ENCODE measurements at regions not wholly inside any gene's neighbourhood (a gene's known extent, or its start where the extent isn't known, plus 50 kb on each side); places are given as distances from the start of the nearest gene placed in this dataset.
A peak's percentile ranks its signal among the peaks of the same experiment; 100 is the strongest.
"Not testable (repeated sequence)": the region's sequence is repeated elsewhere in the genome, so short reads cannot be mapped to it uniquely, and the experiment has no call there.

DNA sequence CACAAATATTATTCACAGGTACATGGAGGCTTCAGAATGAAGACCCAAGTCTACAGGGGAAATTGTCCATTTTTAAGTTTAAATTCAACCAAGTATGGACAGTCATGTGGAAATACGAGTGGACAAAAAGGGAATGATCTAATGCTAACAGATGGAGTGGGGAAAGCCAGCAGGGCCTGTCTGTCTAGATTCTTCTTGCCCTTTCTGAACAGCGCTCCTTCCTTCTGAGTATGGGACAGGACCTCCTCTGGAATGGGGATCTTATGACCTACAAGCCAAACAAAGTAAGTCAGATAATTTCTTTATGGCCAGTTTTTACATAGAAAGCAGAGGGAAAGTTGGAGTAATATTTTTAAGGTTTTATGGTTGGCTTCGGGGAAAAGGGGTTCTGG, 119.8 kb upstream of the NEK6 start:
- no peak for DNase-seq (ENCODE audit: low spot score in 2 of 2)
- Mint-ChIP-seq H3K27ac (no peak overlapping the region), H3K9me3 (no peaks in the 10 kb centered on the region), H3K36me3 (no peaks in the 10 kb centered on the region)
- no peak for ATAC-seq

DNA sequence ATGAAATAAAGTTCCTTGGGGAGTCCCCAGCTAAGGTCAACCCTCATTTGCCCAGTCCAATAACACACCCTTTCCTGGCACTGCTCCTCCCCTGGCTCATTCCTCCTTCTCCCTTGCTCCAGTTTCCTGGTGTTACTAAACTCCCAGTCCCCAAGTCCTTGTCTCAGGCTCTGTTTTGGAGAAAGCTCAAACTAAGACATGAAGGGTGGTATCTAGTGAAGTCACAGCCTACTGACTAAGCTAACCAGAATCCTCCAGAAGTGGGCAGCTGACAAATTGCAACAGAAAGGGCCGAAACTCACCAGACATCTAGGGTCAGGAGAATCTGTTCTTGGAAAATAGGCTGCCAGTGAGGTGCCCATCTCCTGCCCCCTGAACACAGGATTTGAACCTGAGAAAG, 118.7 kb upstream of the NEK6 start:
- DNase-seq (ENCODE audit: low spot score in 2 of 2) (no peak), ATAC-seq (no peak)
- Mint-ChIP-seq H3K36me3 (no peaks in the 10 kb centered on the region), H3K9me3 (no peaks in the 10 kb centered on the region), H3K27ac (no peak overlapping the region)

DNA sequence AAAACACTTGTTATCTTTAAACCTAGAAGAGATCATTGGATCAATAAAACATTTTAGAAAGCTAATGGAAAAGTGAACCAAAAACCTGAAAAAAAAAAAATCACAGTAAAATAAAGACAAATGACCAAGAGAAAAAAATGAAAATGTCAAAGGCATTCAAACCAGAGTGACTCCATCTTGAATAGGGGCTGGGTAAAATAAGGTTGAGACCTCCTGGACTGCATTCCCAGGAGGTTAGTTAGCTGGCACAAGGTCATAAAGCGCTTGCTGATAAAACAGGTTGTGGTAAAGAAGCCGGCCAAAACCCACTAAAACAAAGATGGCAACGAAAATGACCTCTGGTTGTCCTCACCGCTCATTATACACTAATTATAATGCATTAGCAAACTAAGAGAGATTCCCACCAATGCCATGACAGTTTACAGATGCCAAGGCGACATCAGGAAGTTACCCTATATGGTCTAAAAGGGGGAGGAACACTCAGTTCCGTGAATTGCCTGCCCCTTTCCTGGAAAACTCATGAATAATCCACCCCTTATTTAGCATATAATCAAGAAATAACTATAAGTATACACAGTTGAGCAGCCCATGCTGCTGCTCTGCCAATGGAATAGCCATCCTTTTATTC, 116.7 kb upstream of the NEK6 start:
- no peak for DNase-seq (ENCODE audit: low spot score in 2 of 2)
- ATAC-seq = no peak
- no peaks in the 10 kb centered on the region for H3K9me3 Mint-ChIP-seq
- no peaks in the 10 kb centered on the region for H3K36me3 Mint-ChIP-seq
- H3K27ac Mint-ChIP-seq = no peak overlapping the region

DNA sequence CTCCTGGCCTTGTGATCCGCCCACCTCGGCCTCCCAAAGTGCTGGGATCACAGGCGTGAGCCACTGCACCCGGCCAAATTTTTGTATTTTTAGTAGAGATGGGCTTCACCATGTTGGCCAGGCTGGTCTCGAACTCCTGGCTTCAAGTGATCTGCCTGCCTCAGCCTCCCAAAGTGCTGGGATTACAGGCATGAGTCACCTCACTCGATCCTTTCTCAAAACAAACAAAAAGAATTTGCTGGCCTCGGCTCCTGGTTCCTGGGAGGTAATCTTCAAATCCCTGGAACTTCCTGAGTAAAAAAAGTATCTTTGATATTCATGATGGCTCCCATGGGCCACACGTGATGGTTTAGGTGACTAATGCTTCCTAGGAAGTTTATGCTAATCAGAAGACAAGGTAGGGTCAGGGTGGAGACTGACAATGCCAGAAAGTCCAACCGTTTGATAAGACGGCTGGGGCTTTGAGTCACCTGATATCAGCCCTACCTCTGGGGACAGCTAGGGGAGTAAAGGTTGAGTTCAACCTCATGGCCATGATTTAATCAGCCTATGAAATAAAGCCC, 113.1 kb upstream of the NEK6 start:
- ATAC-seq; DNase-seq (ENCODE audit: low spot score in 2 of 2): not testable (repeated sequence)

DNA sequence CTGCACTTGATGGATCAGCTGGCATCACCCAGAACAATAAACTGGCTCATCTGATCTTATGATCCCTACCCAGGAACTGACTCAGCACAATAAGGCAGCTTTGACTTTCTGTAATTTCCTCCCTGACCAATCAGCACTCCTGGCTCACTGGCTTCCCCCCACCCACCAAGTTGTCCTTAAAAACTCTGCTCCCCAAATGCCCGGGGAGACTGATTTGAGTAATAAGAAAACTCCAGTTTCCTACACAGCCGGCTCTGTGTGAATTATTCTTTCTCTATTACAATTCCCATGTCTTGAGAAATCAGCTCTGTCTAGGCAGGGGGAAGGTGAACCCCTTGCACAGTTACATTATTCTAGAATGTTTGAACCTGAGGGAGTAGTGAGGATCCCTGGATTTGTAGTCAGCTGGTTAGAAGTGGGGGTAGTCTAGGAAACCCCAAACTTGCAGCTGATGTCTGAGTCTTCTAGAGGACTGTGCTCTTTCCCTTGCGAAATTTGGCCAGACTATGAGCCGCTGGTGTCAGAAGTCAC, 111.7 kb upstream of the NEK6 start:
- DNase-seq (ENCODE audit: low spot score in 2 of 2) = no peak
- peaks cover 4 to 5% of the 10 kb centered on the region in 2 donors for H3K9me3 Mint-ChIP-seq
- H3K36me3 Mint-ChIP-seq = no peaks in the 10 kb centered on the region
- no peak overlapping the region for H3K27ac Mint-ChIP-seq
- no peak for ATAC-seq

More for the DNA sequence above, 113.1 kb upstream of the NEK6 start:
- not testable (repeated sequence) for H3K9me3 Mint-ChIP-seq, H3K36me3 Mint-ChIP-seq, H3K27ac Mint-ChIP-seq

DNA sequence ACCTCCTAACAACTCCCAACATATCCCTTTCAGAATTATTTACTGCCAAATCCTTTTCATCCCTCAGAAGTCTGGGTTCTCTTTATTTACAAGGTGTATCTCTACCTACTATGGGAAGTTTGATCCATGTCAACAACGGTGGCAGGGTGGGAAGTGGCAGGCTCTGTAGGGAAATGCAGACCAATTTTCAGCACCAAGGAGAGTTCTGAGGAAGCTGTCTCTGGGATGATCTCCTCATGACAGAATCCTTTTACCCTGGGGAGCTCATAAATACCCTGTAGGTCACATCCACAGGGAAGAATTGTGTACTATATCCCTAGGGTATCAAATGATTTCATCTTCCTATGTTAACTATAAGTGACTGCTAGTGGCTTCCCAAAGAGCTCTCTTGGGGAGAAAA, 107.8 kb upstream of the NEK6 start:
- H3K9me3 Mint-ChIP-seq = peaks cover 5 to 8% of the 10 kb centered on the region in 2 donors
- H3K36me3 Mint-ChIP-seq = no peaks in the 10 kb centered on the region
- H3K27ac Mint-ChIP-seq = no peak overlapping the region
- DNase-seq (ENCODE audit: low spot score in 2 of 2) = no peak
- no peak for ATAC-seq

DNA sequence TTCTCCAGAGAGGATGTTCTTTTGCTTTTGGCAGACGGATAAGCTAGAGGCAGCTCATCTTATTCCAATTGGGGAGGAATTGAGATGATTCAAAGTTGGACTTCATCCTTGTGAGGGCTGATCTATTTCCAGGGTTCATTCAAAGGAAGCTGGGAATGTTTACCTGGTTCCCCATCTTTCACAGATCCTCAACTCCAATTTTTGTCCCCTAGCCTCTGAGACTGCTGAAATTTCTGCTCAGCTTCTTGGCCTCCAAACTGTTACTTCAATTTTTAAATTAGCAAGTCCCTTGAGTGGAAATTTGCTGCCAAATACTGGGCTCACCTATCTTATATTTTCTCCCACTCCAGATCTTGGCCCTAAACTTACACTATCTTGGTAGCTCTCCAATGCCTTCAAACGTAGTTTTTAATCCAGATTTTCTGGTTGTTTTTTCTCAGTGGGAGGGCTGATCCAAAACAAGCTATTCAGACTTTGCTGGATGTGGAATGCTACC, 93.9 kb upstream of the NEK6 start:
- ATAC-seq = no peak
- H3K27ac Mint-ChIP-seq = no peak overlapping the region

DNA sequence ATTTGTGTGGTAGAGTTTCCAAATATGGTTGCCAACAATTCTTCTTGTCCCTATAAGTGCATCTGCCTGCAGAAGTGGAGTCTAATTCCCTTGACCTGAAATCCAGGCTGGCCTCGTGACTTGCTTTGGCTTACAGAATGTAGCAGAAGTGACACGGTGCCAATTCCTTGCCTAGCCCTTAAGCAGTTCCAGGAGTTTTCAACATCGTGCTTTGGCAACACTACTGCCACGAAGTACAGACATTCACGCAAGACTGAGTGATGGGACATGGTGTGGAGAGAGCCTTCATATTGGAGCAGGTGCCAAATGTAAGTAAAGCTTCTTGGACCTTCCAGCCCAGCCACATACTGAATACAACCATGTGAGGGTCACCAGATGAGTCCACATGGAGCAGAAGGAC, 92.9 kb upstream of the NEK6 start:
- no peak for DNase-seq (ENCODE audit: low spot score in 2 of 2)

More for the DNA sequence above, 93.9 kb upstream of the NEK6 start:
- peaks cover 7 to 13% of the 10 kb centered on the region in 2 donors for H3K9me3 Mint-ChIP-seq
- DNase-seq (ENCODE audit: low spot score in 2 of 2) = no peak
- H3K36me3 Mint-ChIP-seq = peaks cover 0 to 8% of the 10 kb centered on the region in 2 donors

DNA sequence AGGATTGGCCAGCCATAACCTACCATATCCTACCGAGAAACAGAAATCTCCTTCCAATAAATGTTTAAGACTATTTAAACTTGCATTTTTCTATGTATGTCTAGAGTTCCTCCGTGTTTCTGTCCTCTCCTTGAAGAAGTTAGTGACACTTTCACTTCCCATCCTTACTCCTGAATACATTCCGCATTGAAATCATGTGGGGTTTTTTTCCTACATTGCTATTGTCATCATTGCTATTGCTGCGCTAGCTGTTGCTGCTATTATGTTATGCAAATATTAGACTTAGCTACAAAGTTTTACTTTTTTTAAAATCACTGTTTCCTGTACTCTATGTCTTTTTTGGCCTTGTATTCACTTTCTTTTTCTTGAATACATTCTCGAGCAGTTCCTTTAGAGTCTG, 83.3 kb upstream of the NEK6 start:
- H3K9me3 Mint-ChIP-seq = peaks cover 3 to 4% of the 10 kb centered on the region in 2 donors
- H3K27ac Mint-ChIP-seq = no peak overlapping the region
- DNase-seq (ENCODE audit: low spot score in 2 of 2) = no peak
- no peak for ATAC-seq
- peaks cover 0 to 4% of the 10 kb centered on the region in 2 donors for H3K36me3 Mint-ChIP-seq

More for the DNA sequence above, 92.9 kb upstream of the NEK6 start:
- H3K27ac Mint-ChIP-seq = no peak overlapping the region
- no peak for ATAC-seq
- peaks cover 0 to 8% of the 10 kb centered on the region in 2 donors for H3K36me3 Mint-ChIP-seq
- H3K9me3 Mint-ChIP-seq = peaks cover 7 to 13% of the 10 kb centered on the region in 2 donors

DNA sequence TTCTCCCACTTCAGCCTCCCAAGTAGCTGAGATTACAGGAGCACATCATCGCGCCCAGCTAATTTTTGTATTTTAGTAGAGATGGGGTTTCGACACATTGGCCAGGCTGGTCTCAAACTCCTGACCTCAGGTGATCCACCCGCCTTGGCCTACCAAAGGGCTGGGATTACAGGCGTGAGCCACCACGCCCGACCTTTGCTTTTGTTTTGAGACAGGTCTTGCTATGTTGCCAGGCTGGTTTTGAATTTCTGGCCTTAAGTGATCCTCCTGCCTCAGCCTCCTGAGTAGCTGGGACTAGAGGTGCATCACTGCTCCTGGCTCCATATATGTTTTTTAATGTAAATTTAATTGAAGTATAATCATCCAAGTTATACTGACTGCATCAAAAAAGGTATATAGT, 80.2 kb upstream of the NEK6 start:
- DNase-seq (ENCODE audit: low spot score in 2 of 2); H3K9me3 Mint-ChIP-seq; ATAC-seq; H3K36me3 Mint-ChIP-seq; H3K27ac Mint-ChIP-seq: not testable (repeated sequence)

DNA sequence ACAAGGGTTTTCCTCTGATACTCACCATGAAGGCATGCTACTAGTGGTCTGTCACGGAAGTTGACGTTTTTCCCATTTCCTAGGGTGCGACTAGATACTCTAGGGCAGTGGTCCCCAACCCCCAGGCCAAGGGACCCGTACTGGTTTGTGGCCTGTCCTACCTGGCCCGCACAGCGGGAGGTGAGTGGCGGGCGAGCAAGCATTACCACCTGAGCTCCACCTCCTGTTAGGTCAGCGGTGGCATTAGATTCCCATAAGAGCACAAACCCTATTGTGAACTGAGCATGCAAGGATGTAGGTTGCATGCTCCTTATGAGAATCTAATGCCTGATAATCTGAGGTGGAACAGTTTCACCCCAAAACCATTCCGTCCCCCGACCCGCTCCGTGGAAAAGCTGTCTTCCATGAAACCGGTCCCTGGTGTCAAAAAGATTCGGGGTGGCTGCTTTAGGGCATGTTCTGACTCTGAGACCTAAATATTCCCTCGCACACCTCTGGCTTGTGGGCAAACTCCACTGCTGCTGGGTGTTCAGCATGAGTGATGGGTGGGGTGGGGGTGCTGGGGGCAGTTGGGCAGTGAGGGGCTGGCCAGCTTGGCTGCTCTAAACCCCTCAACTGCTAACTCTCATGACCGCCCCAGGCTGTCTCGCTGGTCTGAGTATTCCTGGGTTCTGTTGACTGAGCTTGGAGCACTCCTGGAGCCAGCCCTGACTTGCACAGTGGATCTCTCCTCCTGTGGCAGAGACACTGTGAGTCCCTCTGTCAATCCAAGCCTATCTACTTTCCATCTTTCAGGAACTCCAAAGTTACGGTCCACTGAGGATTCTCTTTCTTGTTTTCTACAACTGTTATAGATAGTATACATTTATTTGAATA, 78.3 kb upstream of the NEK6 start:
- no peak for ATAC-seq
- no peak for DNase-seq (ENCODE audit: low spot score in 2 of 2)
- Mint-ChIP-seq H3K36me3 (no peaks in the 10 kb centered on the region), H3K9me3 (no peaks in the 10 kb centered on the region), H3K27ac (peak overlapping the region in 1 of 2 donors; percentile 56)

DNA sequence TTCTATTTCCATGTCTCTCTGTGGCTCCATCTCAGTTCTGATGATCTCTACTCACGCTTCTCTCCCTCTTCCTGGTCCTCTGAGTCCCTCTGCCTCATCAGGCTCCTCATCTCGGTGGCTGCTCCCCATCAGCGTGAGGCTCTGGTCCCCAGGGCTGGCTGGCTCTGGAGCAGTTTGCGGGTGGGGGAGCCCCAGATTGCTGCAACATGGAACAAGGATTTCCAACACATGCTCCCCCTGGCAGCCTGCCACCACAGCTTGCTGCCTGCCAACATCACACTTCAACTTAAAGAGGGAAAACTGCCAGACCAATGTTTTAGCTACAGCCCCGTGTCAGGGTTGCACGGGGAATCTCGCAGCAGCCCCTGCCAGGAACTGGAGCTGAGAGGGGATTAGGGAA, 77.2 kb upstream of the NEK6 start:
- DNase-seq (ENCODE audit: low spot score in 2 of 2) = no peak
- no peak for ATAC-seq

DNA sequence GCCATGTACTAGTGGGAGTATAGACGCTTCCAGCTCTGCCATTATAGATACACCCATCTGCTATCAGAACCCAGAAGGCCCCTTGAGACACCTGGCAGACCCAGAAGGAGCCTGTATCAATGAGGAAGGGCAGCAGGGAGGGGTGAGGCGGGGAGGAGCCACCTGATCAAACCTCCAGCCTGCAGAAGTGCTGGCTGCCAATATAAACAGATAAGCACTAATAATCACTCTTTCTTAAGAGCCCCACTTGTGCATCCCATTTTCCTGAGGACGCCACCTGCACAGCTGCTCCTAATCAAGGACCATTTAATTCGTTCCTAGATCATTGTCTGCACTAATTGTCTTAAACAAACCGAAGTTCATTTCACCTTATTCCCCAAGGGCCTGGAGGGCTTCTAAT, 75.0 kb upstream of the NEK6 start:
- Mint-ChIP-seq H3K36me3 (no peaks in the 10 kb centered on the region), H3K27ac (no peak overlapping the region), H3K9me3 (no peaks in the 10 kb centered on the region)
- DNase-seq (ENCODE audit: low spot score in 2 of 2) = no peak
- no peak for ATAC-seq

More for the DNA sequence above, 77.2 kb upstream of the NEK6 start:
- Mint-ChIP-seq H3K36me3 (no peaks in the 10 kb centered on the region), H3K27ac (no peak overlapping the region), H3K9me3 (no peaks in the 10 kb centered on the region)

DNA sequence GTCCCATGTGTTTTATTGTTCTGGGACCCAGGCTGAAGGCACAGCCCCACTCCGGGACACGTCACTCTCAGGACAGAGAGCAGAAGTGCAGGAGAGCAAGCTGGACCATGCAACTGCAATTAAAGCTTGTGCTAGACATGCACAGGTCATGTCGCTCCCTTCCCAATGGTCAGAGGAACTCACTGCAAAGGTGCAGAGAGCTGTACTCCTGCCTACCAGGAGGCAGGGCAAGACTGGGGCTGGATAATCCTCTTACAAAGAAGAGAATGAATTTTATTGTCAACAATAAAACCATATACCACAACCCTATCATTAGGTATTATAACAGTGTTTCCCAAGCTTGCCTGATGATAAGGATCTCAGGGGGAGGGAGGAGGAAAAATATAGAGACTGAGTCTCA, 74.0 kb upstream of the NEK6 start:
- Mint-ChIP-seq H3K36me3 (no peaks in the 10 kb centered on the region), H3K27ac (no peak overlapping the region), H3K9me3 (no peaks in the 10 kb centered on the region)
- ATAC-seq (no peak), DNase-seq (ENCODE audit: low spot score in 2 of 2) (no peak)

DNA sequence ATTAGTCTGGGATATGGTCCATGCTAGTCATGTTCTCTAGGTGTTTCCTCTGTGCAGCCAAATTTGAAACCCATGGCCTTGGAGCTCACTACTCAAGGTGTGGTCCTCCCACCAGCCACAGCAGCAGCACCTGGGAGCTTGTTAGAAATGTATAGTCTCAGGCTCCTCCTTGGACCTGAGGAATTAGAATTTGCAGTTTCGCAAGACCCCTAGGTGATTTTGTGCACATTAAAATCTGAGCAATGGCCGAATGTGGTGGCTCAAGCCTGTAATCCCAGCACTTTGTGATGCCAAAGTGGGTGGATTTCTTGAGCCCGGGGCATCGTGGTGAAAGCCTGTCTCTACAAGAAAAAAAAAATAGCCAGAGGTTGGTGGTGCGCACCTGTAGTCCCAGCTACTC, 72.3 kb upstream of the NEK6 start:
- DNase-seq (ENCODE audit: low spot score in 2 of 2) (no peak), ATAC-seq (no peak)
- Mint-ChIP-seq H3K9me3 (no peaks in the 10 kb centered on the region), H3K36me3 (no peaks in the 10 kb centered on the region), H3K27ac (no peak overlapping the region)

DNA sequence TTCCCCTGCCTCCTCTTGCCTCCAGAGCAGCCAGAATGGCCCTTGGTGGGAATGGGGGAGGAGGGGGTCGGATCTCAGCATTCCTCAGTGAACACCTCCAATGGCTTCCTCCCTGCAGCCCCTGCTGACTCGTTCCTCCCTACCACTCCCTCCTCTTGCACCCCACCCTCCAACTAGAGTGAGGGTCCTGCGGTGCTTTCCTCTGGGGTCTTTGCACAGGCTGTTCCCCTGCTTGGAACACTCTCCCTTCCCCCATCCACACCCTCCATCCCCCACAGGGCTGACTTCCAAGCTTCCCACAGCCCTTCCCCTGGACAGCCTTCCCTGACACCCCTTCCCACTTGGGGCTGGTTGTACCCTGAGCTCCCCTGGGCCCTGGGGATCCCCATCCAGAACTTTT, 70.4 kb upstream of the NEK6 start:
- ATAC-seq (no peak), DNase-seq (ENCODE audit: low spot score in 2 of 2) (no peak)
- no peaks in the 10 kb centered on the region for H3K36me3 Mint-ChIP-seq
- H3K27ac Mint-ChIP-seq = no peak overlapping the region
- H3K9me3 Mint-ChIP-seq = no peaks in the 10 kb centered on the region

All from activated naive CD4-positive, alpha-beta T cell treated with anti-CD3 and anti-CD28 coated beads, Interleukin-2, amount 50 U/mL, for 72 hours (primary cell).